Lung (tissue), 11 donors: ENCODE measurements at regions not wholly inside any gene's neighbourhood (a gene's known extent, or its start where the extent isn't known, plus 50 kb on each side); places are given as distances from the start of the nearest gene placed in this dataset.

Source experiments
- ATAC-seq: fragments of 200-7000 bp; cut with Tn5 transposase; one replicate; pipeline ENCODE4 v1.9.1; 2020; ENCODE audit warnings: moderate number of reproducible peaks; ENCODE audit not compliant: insufficient read depth, low FRiP score
- DNase-seq, 3 donors: peaks; one replicate each; pipeline ENCODE4 v3.0.0-alpha.2; 2013 to 2017
- H3K27ac ChIP-seq, 2 donors: one replicate each; pipeline ENCODE4 v1.5.1; 2013; ENCODE audit warnings: mild to moderate bottlenecking in 2 of 2, moderate library complexity in 2 of 2, control low read depth in 1 of 2, inconsistent platforms in 1 of 2, low read depth in 1 of 2, low read length in 1 of 2
- H3K27me3 ChIP-seq, 3 donors: one replicate each; pipeline ENCODE4 v1.5.1; 2013; ENCODE audit warnings: low read length in 2 of 3; ENCODE audit not compliant: control insufficient read depth in 3 of 3, insufficient read depth in 3 of 3
- H3K36me3 ChIP-seq, 4 donors: one replicate each; pipeline ENCODE4 v1.5.1; 2013; ENCODE audit warnings: low read length in 4 of 4, mild to moderate bottlenecking in 1 of 4, moderate library complexity in 1 of 4; ENCODE audit not compliant: control insufficient read depth in 4 of 4, insufficient read depth in 4 of 4
- H3K4me1 ChIP-seq, 5 donors: one replicate each; pipeline ENCODE4 v1.5.1; 2013; ENCODE audit warnings: low read length in 5 of 5, mild to moderate bottlenecking in 2 of 5, moderate library complexity in 1 of 5; ENCODE audit not compliant: control insufficient read depth in 5 of 5, insufficient read depth in 5 of 5
- H3K4me3 ChIP-seq: one replicate; pipeline ENCODE4 v1.5.1; 2013; ENCODE audit warnings: mild to moderate bottlenecking, control low read depth, moderate library complexity
- H3K9ac ChIP-seq, 2 donors: one replicate each; pipeline ENCODE4 v1.5.1; 2013; ENCODE audit warnings: low read length in 2 of 2, control low read depth in 1 of 2; ENCODE audit not compliant: insufficient read depth in 1 of 2
- H3K9me3 ChIP-seq, 4 donors: one replicate each; pipeline ENCODE4 v1.5.1; 2013; ENCODE audit warnings: low read length in 3 of 4, mild to moderate bottlenecking in 1 of 4, moderate library complexity in 1 of 4; ENCODE audit not compliant: control insufficient read depth in 4 of 4, insufficient read depth in 3 of 4
- CTCF ChIP-seq: IDR thresholded peaks from 2 replicates; pipeline ENCODE4 v1.5.1; 2012; ENCODE audit warnings: mild to moderate bottlenecking; ENCODE audit errors: control extremely low read depth, extremely low read depth
- WGBS, 2 donors: extraction: QIAGEN DNeasy Blood & Tissue Kit; methylation state at CpG; one replicate each; pipeline ENCODE4 v1.1.7; 2013; 5-methylcytosine and 5-hydroxymethylcytosine counted together
- donor health status: control.
- donor health status: control.
- donor health status: Bipolar disorder and iron deficiency.
- donor health status: healthy.
- donor health status: DM: yes; HTN: yes; CAD: no.

GRCh38 chr20:51087266-51087665, 64.4 kb upstream of the KCNG1 start:
- Histone ChIP-seq H3K4me3 (no peak overlapping the region), H3K27ac (no peak overlapping the region), H3K4me1 (no peaks in the 10 kb centered on the region), H3K9ac (peak overlapping the region in 1 of 2 donors; percentile 9), H3K27me3 (peaks cover 0 to 19% (median 11%) of the 10 kb centered on the region in 3 donors), H3K9me3 (peaks cover 0 to 6% (median 0%) of the 10 kb centered on the region in 4 donors), H3K36me3 (no peaks in the 10 kb centered on the region)
- DNase-seq (peak in 1 of 3 donors; percentile 29), ATAC-seq (no peak)
- WGBS, 2 donors: 38 to 44% methylated on average over 4 of the region's 4 CpGs
- no peak for TF ChIP-seq CTCF

- ATAC-seq: no peak
- no peak for DNase-seq
- H3K4me1 ChIP-seq: peaks cover 0 to under 1% (median 0%) of the 10 kb centered on the region in 5 donors
- H3K9me3 ChIP-seq: peaks cover 0 to 6% (median 0%) of the 10 kb centered on the region in 4 donors
- no peak for TF ChIP-seq CTCF
- H3K36me3 ChIP-seq: no peaks in the 10 kb centered on the region
- H3K9ac ChIP-seq: no peak overlapping the region
- H3K27ac ChIP-seq: no peak overlapping the region
- peaks cover 0 to 11% (median 2%) of the 10 kb centered on the region in 3 donors for H3K27me3 ChIP-seq
- H3K4me3 ChIP-seq: no peak overlapping the region
- WGBS, 2 donors: 79 to 90% methylated on average over 4 of the region's 4 CpGs
These were observed 62.9 kb upstream of the KCNG1 start for GRCh38 chr20:51085769-51086168.

GRCh38 chr20:51084593-51085377, 61.9 kb upstream of the KCNG1 start:
- Histone ChIP-seq H3K9ac (no peak overlapping the region), H3K9me3 (peaks cover 0 to 6% (median 0%) of the 10 kb centered on the region in 4 donors), H3K36me3 (no peaks in the 10 kb centered on the region), H3K4me1 (peaks cover 0 to 8% (median 0%) of the 10 kb centered on the region in 5 donors), H3K27me3 (peaks cover 0 to 3% (median 0%) of the 10 kb centered on the region in 3 donors), H3K27ac (no peak overlapping the region), H3K4me3 (no peak overlapping the region)
- no peak for TF ChIP-seq CTCF
- ATAC-seq (no peak), DNase-seq (no peak)
- 57 to 62% methylated on average over 10 of the region's 10 CpGs for WGBS, 2 donors
